Stimulated activated CD4-positive, alpha-beta T cell treated with anti-CD3 and anti-CD28 coated beads, Interleukin-12 subunit alpha, Interleukin-12 subunit beta, amount 100 ng/mL, for 48 hours (primary cell): ENCODE measurements at regions not wholly inside any gene's neighbourhood (a gene's known extent, or its start where the extent isn't known, plus 50 kb on each side); places are given as distances from the start of the nearest gene placed in this dataset.
"Not testable (repeated sequence)": the region's sequence is repeated elsewhere in the genome, so short reads cannot be mapped to it uniquely, and the experiment has no call there.

Experiments used
- DNase-seq, 3 donors: peaks; one replicate each; pipeline ENCODE4 v3.0.0-alpha.2; 2020; ENCODE audit warnings: low read depth in 2 of 3, low spot score in 1 of 3

DNA sequence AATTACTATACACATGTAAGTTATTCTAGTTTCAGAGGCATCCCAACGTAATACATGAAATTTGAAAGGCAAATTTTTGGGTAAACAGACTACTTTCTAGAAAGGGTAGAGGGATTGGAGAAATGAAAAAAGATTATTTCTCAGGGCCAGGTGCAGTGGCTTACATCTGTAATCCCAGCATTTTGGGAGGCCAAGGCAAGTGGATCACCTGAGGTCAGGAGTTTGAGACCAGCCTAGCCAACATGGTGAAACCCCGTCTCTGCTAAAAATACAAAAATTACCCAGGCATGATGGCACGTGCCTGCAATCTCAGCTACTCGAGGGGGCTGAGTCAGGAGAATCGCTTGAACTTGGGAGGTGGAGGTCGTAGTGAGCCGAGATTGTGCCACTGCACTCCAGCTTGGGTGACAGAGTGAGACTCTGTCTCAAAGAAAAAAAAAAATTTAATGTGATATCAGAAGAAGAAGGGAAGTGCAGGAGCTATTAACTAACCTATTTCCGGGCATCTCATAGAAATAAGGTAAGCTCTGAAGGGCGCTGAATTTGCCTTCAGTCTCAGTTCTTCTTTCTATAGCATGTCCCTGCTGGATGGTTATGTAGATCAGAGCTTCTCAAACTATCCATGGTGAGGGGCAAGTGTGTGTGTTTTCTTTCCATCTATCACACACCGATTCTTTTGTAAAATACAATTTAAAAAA lies 100.3 kb upstream of the MTHFD1L start:
- no peak for DNase-seq

DNA sequence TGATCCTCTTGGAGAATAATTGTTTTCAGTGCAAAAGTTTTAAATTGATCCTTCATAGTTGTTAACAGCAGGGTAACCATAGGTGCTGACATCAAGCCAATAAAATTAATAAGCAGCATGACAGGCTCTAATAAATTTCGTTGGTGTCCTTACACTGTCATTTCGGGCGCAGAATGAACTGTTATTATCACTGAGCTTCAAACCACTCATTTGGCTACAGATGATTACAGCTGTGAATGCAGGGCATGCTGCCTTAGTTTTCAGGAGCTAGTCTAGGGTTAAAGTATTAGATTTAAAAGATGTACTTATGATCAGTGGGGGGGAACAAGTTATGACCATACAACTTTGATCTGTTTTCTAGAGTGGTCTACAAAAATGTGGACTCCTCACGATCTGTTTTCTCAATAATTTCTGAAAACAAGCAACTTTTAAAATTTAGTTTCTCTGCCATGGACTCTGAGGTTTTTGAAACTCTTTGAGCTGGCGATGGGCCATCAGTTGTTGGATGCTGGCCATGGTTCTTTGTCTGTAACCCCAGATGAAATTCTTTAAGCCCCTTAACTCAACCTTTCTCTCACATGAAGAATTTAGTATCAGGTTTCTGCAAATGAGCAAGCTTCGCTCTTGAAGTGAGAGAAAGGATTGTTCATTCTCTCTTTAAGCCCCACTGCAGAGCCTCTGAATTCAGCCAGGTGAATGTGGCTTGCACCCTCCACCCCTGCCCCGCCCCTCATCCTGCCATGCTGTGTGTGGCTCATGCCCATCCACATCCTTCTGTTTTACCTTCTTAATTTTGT lies 99.1 kb upstream of the MTHFD1L start:
- no peak for DNase-seq

DNA sequence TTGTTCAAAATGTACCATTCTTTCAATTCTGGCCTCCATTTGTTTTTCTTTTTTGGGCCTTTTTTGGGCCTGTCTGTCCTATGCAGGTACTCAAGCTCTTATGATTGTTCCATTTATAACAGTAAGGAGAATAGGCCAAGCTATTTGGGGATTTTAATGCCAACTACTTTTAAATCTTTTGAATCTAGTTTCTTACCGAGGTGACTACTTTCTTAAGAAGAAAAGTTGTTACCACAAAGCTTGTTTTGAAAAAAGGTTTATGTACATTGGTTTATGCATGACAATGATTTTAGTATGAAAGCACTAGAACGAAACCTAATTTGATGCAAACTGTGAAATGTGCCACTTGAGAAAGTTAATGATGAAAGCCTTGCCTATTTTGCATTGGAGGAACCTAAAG lies 98.3 kb upstream of the MTHFD1L start:
- DNase-seq = no peak

DNA sequence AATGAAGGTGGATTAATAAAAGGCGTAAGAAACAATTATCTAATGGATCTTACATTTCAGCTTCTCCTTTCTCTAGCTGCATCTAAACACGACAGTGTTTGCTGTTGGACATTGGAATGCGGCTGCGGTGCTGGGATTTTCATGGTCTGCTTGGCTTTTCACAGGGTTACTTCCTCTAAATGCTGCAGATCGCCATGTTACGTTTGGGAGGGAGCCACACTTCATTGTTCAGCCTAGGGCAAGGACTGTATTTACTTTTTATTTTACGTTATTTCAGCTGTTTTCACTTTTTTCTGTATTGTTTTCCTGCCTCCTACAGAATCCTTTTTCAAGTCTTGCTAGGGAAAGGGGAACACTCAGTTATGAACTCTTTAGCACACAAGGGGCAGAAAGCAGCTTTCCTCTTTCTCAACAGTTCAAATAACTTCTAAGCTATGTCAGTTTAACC lies 97.9 kb upstream of the MTHFD1L start:
- DNase-seq = no peak

DNA sequence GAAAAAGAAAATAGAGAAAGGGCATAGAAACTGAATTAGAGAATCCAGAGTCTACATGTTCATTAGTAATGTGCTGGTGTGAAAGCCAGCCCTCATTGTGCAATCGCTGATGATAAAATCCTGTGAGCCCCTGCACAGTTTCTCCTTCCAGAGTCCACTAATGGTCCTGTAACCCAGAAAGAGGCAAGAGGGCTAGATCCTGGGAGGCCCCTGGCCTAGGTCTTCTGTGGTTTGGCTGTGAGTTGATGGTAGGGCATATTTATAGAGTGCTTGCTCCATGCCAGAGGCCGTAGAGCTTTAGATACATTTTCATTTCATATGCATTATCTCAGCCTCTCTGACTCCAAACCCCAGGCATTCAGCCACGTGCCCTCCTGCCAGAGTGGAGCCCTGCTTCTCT lies 94.9 kb upstream of the MTHFD1L start:
- DNase-seq = no peak

GRCh38 chr6:150773969-150774368 lies 91.5 kb upstream of the MTHFD1L start:
- no peak for DNase-seq

DNA sequence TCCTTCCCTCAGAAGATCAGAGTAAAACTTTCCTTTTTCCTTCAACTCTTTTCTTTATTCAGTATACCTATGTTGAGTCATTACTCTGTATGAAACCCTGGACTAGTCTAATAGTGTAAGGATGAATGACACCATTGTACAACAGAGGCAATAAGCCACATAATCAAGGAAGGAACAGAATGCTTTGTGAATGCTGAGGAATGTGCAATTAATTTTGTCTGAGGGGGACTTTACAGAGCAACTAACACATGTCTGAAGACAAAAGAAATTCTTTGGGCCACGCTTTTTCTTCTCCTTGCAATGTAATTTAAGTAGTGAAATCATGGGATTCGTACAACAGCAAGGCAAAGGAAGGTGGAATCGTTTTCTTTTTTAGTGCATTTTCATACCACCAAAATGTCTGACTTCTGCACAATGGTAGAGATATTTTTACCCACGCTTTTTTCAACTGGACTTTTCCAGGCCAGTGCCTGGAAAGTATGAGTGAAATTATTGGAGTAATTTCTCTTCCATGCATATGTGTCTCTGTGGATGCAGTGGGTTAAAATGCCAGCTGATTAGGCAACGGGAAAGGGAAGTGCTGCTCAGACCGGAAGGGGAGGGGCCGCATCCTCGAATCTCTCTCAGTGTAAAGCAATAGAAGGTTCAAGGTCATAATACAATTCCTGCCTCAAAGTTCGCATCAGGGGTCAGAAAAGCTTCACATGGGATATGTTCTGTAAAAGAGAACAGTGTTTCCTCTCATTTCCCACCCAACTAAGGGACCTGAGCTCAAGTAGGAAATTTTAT lies 89.9 kb upstream of the MTHFD1L start:
- no peak for DNase-seq

- DNase-seq = no peak
These were observed 87.8 kb upstream of the MTHFD1L start for GRCh38 chr6:150777736-150778135.

DNA sequence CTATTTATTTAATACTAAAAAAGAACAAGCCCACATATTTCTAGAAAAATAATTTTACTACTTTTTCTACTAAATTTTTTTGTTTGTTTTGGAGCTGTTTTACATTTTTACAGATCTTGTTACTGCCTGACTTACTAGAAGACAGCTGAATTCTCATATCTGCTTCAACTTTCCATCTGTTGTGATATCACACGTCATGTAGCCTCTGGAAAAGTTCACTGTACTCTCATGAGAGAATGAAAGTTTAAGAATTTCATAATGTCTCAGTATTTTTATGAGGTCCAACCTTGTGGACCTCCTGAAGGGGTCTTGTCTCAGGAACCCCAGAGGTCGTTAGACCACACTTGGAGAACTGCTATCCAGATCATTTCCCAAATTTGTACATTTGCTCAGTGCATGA lies 81.7 kb upstream of the MTHFD1L start:
- DNase-seq = no peak

DNA sequence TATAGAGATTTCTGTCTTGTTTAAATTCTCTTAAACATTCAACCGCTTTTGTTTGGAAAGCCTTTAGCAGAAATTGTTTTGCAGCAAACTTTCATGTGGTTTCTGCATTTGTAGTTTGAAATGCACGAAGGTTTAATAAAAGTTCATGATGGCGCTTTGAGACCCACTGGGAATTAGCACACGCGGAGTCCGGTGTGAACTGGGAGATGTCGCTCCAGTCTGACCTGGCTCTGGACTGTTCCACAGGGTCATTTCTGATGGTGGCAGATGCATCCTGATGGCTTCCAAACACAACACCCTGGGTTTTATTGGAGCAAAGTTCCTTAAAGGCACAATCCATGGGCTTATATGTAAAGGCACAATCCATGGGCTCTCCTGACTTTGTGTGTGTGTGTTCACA lies 78.1 kb upstream of the MTHFD1L start:
- no peak for DNase-seq

DNA sequence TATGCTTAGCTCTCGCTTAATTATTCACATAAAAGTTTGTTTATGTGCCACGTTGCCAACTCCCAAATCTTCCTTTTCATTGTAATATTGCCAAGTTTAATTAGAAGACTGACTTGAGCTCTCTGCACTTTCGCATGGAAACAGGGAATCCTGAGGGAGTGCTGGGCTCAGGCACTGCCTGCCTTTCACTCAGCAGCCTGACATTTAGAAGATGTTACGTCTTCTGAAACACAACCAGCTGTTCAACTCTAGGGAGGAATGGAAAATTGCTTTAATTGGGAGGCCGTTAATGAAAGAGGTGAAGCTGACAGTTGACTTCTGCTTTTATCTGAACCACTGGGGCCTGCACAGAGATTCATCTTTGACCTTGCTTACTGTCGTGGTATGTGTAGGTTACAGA lies 77.4 kb upstream of the MTHFD1L start:
- no peak for DNase-seq

- not testable (repeated sequence) for DNase-seq
These were observed 75.6 kb upstream of the MTHFD1L start for GRCh38 chr6:150789906-150790305.

GRCh38 chr6:150791717-150792116 lies 73.8 kb upstream of the MTHFD1L start:
- DNase-seq = no peak

GRCh38 chr6:150797949-150798348 lies 67.6 kb upstream of the MTHFD1L start:
- DNase-seq = no peak

DNA sequence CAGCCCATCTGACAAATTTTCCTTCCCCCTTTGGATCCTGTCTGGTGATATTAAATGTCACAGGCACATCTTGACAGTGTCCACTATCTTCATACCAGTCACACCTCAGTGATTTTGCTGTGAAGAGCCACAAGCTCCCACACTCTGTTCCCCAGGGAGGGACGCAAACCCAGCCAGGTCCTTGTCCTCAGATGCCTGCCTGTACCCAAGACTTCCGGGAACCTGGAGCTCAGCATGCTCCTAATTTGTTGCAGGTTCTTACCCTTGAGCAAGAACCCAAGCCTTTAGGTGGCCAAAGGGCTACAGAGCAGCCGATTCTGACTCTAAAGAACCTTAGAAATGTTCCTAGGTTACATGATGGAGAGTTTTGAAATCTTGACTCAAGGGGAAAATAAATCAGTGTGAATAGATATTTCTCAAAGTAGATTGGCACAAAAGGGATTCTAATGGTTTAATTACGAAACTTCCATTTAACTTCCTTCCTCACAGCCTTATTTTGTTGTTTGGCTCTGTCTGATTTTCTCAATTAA lies 66.2 kb upstream of the MTHFD1L start:
- no peak for DNase-seq

DNA sequence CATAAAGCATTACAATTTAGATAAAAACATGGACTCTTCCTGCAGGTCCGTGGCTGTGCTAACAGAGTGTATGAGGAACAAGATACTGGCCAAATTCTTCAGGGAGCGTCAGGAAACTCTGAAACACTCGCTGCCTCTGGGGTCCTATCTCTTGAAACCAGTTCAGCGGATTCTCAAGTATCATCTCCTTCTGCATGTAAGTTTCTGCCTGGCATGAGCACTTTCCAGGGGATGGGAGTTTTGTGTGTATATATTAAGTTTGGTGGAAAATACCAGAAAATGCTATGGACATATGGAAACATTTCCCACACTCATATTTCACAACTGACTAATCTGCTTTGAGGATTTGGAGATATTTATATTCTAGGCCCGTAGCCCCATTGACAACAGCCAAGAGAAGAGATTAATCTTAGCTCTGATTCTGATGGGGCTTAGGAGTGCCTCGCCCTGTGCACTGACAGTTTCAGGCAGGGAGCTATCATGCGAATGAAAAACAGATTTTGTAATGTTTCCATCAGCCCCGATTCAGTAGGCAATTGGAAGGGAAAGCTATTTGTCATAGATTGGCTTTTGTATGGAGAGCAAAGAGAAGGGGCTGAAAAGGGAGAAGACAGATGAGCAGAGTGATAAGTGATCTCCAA lies 64.7 kb upstream of the MTHFD1L start:
- no peak for DNase-seq

GRCh38 chr6:150806790-150807189 lies 58.7 kb upstream of the MTHFD1L start:
- DNase-seq = no peak

DNA sequence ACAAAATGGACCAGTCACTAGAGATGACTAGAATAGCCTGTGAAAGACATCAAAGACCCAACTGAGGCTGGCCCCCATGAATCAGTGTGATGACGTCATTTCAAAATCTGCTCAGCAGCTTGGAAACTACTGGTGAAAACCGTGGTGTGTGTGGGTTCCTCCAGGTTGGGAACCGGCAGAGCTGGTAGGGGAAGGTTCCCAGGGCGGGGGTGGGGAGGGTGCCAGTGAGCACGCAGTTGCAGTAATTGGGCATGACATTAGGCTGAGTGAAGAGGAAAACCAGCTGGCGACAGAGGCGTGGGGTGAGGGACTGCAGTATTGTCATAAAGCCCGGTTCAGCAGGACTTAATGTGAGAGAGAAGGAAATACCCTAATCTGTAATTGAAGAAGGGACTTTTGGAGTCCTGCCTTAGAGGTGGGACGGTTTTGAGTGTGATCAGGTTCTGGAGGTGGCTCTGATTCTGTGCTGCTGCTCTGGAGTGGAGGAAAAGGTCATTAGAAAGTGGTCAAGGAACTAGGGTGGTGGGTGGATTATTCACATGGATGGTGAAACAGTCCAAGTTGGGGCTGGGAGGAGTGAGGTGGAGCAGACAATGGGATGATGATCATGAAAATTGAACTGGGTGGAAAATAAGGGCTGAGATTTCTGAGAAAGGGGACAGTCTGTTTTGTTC lies 52.0 kb upstream of the MTHFD1L start:
- DNase-seq = peak; percentile 31 to 54 (median 46)

GRCh38 chr6:150813993-150814359 lies 51.5 kb upstream of the MTHFD1L start:
- no peak for DNase-seq
